GM19438 (cell line): ENCODE measurements at regions not wholly inside any gene's neighbourhood (a gene's known extent, or its start where the extent isn't known, plus 50 kb on each side); places are given as distances from the start of the nearest gene placed in this dataset.
"Not testable (repeated sequence)": the region's sequence is repeated elsewhere in the genome, so short reads cannot be mapped to it uniquely, and the experiment has no call there.

Experiments used
- ATAC-seq: cut with Tn5 transposase; IDR thresholded peaks from one replicate; pipeline ENCODE4 v1.9.1; 2021; ENCODE audit warnings: low read depth; ENCODE audit not compliant: unreplicated experiment

- no peak for ATAC-seq
Measured at GRCh38 chr12:9342614-9343353, 134.6 kb upstream of the PZP start.

- no peak for ATAC-seq
Measured at GRCh38 chr12:9341260-9341585, 133.0 kb upstream of the PZP start.

GRCh38 chr12:9340422-9341259, 132.4 kb upstream of the PZP start:
- ATAC-seq, result no peak

DNA sequence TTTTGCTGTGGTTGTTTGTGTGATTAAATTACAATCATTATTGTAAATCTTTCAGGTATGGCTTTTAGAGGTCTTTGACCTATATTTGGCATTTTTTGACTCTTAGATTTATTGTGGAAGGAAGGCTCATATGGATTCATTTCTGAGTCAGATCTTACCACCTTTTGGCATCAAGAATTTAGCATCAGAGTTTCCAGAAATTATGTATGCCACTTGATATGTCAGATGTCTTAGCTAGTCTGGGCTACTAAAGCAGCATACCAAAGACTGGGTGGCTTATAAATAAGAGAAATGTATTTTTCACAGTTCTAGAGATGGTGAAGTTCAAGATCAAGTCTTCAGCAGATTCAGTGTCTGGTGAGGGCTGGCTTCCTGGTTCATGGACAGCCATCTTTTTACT, 129.5 kb upstream of the PZP start:
- ATAC-seq, result no peak

DNA sequence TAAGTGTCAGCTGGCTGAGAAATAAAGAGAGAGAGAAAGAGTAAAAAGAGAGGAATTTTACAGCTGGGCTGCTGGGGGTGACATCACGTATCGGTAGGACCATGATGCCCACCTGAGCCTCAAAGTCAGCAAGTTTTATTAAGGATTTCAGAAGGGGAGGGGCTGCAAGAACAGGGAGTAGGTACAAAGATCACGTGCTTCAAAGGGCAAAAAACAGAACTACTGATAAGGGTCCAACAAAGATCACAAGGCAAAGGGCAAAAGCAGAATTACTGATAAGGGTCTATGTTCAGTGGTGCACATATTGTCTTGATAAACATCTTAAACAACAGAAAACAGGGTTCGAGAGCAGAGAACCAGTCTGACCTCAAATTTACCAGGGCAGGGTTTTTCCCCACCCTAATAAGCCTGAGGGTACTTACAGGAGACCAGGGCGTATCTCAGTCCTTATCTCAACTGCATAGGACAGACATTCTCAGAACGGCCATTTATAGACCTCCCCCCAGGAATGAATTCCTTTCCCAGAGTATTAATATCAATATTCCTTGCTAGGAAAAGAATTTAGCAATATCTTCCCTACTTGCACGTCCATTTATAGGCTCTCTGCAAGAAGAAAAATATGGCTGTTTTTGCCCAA, 128.3 kb upstream of the PZP start:
- not testable (repeated sequence) for ATAC-seq

GRCh38 chr12:9335867-9336266, 127.7 kb upstream of the PZP start:
- no peak for ATAC-seq

DNA sequence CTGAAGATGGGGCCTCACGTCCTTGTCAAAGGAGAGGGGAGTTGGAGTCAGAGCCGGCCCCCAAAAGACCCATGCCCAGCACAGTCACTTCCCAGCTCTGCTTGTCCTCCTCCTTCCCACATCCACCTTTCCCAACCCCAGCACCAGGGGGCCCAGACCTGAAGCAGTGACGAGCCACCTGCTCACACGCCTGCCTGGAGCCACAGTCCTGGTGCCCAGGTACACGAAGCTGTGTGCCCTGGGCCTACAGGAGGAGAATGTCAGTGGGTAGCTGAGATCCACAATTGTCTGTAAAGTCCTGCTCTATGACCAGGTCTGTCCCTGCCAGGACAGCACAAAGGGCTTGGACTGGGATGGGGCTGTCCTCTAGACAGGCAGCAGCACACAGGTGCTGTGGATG, 126.8 kb upstream of the PZP start:
- ATAC-seq, result no peak

GRCh38 chr12:9334041-9334692, 126.0 kb upstream of the PZP start:
- no peak for ATAC-seq

- no peak for ATAC-seq
Measured at GRCh38 chr12:9333161-9333560, 125.0 kb upstream of the PZP start.

GRCh38 chr12:9332564-9332963, 124.4 kb upstream of the PZP start:
- ATAC-seq, result no peak

DNA sequence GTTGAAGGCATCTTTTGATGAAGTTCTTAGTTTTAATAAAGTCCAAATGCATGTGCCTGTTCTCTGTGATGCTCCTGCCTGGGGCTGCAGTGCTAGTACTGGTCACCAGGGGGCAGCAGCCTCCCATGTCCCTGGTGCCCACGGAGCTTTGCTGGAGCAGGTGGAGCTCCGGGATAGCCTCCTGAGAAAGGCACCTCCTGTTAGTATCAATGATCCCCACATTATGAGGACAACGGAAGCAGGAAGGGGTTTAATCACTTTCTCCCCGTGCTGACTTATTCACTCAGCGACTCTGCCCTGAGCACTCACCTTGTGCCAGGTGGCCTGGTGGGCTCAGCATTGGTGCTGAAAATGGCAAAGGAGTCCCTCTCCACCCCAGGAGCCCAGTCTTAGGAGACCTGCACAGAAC, 123.0 kb upstream of the PZP start:
- ATAC-seq, result peak; percentile 51

GRCh38 chr12:9329019-9329418, 120.8 kb upstream of the PZP start:
- ATAC-seq, result no peak

DNA sequence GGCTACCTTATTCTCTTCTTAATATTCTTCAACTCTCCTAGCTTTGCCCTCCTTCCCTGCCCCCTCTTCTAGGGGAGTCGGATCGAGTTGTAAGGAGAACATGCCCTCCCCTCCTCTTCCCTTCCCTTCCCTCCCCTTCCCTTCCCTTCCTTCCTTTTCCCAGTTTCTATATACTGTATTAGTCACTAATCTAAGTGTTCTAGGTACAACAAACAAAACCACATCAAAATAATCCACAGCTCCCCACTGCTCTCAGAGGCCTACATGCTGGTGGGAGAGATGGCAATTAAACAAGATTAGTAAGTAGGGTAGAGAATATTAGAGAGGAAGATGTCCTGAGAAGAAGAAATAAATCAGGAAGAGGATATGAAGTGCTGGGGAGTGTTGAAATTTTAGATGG, 119.9 kb upstream of the PZP start:
- ATAC-seq, result no peak

- ATAC-seq, result no peak
Measured at GRCh38 chr12:9327320-9327719, 119.1 kb upstream of the PZP start.

- ATAC-seq, result not testable (repeated sequence)
Measured at GRCh38 chr12:9326849-9327248, 118.7 kb upstream of the PZP start.

- no peak for ATAC-seq
Measured at GRCh38 chr12:9326085-9326484, 117.9 kb upstream of the PZP start.

DNA sequence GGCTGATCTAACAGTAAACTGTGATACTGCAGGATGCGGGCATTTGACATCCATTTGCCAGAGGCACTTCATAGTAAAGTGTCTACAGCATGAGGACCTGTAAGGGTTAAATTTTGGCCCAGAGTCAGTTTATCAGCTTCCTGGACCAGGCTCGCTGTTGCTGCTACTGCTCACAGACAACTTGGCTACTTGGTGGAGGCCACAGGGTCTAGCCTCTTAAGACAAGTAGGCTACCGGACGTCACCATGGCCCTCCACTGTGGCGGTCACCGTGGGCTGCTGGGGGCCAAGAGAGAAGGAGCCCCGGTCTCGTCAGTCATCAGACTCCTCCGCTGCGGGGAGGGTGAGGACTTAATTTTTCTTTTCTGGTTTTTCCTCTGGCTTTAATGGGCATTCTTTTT, 117.3 kb upstream of the PZP start:
- ATAC-seq, result no peak

- ATAC-seq, result no peak
Measured at GRCh38 chr12:9324782-9325181, 116.6 kb upstream of the PZP start.

GRCh38 chr12:9323144-9323681, 115.0 kb upstream of the PZP start:
- ATAC-seq, result no peak

DNA sequence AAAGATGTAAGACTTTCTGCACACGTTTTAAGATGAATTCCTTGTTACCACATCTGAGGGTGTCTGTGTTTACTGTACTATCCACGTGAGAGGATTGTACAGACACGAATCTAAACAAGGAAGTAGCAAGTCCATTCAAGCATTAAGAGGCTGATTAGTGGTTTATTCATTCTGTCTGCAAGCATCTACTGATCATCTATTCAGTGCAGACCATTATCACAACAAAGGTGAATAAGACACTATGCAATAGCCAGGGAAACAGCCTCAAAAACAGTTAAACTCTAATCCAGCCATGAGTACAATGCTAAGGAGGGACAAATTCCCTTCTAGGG, 111.6 kb upstream of the PZP start:
- no peak for ATAC-seq
